Esophagus mucosa (tissue), 1 donor: ENCODE measurements at regions not wholly inside any gene's neighbourhood (a gene's known extent, or its start where the extent isn't known, plus 50 kb on each side); places are given as distances from the start of the nearest gene placed in this dataset.

Source experiments
- ATAC-seq: fragments of 200-7000 bp; cut with Tn5 transposase; one replicate; pipeline ENCODE4 v1.9.1; 2020
- donor health status: DM: yes; HTN: yes; CAD: no.

- no peak for ATAC-seq
These were observed 230.2 kb downstream of the IRX1 start for GRCh38 chr5:3825531-3826451.

GRCh38 chr5:3827624-3828023 lies 232.0 kb downstream of the IRX1 start:
- no peak for ATAC-seq

- no peak for ATAC-seq
These were observed 233.1 kb downstream of the IRX1 start for GRCh38 chr5:3828761-3829160.

- no peak for ATAC-seq
These were observed 237.9 kb downstream of the IRX1 start for GRCh38 chr5:3833566-3833965.

GRCh38 chr5:3835811-3836210 lies 240.2 kb downstream of the IRX1 start:
- ATAC-seq: no peak

- ATAC-seq: no peak
These were observed 240.9 kb downstream of the IRX1 start for GRCh38 chr5:3836528-3836927.

- no peak for ATAC-seq
These were observed 241.9 kb downstream of the IRX1 start for GRCh38 chr5:3837506-3837905.

GRCh38 chr5:3839151-3839550 lies 243.5 kb downstream of the IRX1 start:
- no peak for ATAC-seq

- no peak for ATAC-seq
These were observed 247.0 kb downstream of the IRX1 start for GRCh38 chr5:3842591-3842990.

GRCh38 chr5:3843706-3844105 lies 248.1 kb downstream of the IRX1 start:
- ATAC-seq: no peak

- no peak for ATAC-seq
These were observed 248.6 kb downstream of the IRX1 start for GRCh38 chr5:3844266-3844665.

GRCh38 chr5:3845230-3845629 lies 249.6 kb downstream of the IRX1 start:
- ATAC-seq: no peak

- ATAC-seq: no peak
These were observed 256.7 kb downstream of the IRX1 start for GRCh38 chr5:3852161-3852916.

GRCh38 chr5:3853362-3853761 lies 257.7 kb downstream of the IRX1 start:
- ATAC-seq: no peak

- ATAC-seq: no peak
These were observed 258.7 kb downstream of the IRX1 start for GRCh38 chr5:3854188-3854821.

- ATAC-seq: no peak
These were observed 260.4 kb downstream of the IRX1 start for GRCh38 chr5:3856036-3856435.

- ATAC-seq: no peak
These were observed 262.9 kb downstream of the IRX1 start for GRCh38 chr5:3858524-3858923.

- ATAC-seq: no peak
These were observed 267.3 kb downstream of the IRX1 start for GRCh38 chr5:3862906-3863305.

GRCh38 chr5:3875144-3875543 lies 279.5 kb downstream of the IRX1 start:
- ATAC-seq: no peak

- ATAC-seq: no peak
These were observed 282.6 kb downstream of the IRX1 start for GRCh38 chr5:3878267-3878666.

GRCh38 chr5:3883040-3883439 lies 287.4 kb downstream of the IRX1 start:
- ATAC-seq: no peak

GRCh38 chr5:3886524-3887451 lies 291.2 kb downstream of the IRX1 start:
- no peak for ATAC-seq
